ENCODE measurements at regions not wholly inside any gene's neighbourhood (a gene's known extent, or its start where the extent isn't known, plus 50 kb on each side); places are given as distances from the start of the nearest gene placed in this dataset.

- TF ChIP-seq CHD7 (IDR thresholded peaks at IDR 0.05; ENCODE audit: low read depth, low read length), result no peak
- TF ChIP-seq RNF2 (IDR thresholded peaks at IDR 0.05), result no peak
- TF ChIP-seq ZFX (CRISPR knock-in tag; IDR thresholded peaks at IDR 0.05), result peak; percentile 76
- no peak for TF ChIP-seq ZNF41 (CRISPR knock-in tag; conservative IDR thresholded peaks at IDR 0.05)
- TF ChIP-seq MTA1 (IDR thresholded peaks at IDR 0.05; ENCODE audit: borderline replicate concordance), result no peak
- TF ChIP-seq POLR2AphosphoS5 (IDR thresholded peaks at IDR 0.05; ENCODE audit: control insufficient read depth, insufficient read depth, low read depth, low read length), result no peak
- no peak for TF ChIP-seq NFYB (IDR thresholded peaks at IDR 0.05; ENCODE audit: extremely low read depth, insufficient read length)
- TF ChIP-seq YY1 (IDR thresholded peaks at IDR 0.05; ENCODE audit: borderline replicate concordance in 1 of 3, control insufficient read depth in 1 of 3, extremely low read depth in 1 of 3, insufficient read depth in 3 of 3, insufficient read length in 1 of 3, insufficient replicate concordance in 2 of 3, low read depth in 1 of 3, low read length in 2 of 3), result no peak
- TF ChIP-seq SNRNP70 (optimal IDR thresholded peaks at IDR 0.05; ENCODE audit: low read depth, low read length), result no peak
- TF ChIP-seq TBP (optimal IDR thresholded peaks at IDR 0.05; ENCODE audit: low read depth, low read length), result no peak
- TF ChIP-seq NELFE (IDR thresholded peaks at IDR 0.05; ENCODE audit: insufficient read depth, insufficient read length), result no peak
- TF ChIP-seq NFRKB (IDR thresholded peaks at IDR 0.05; ENCODE audit: low read depth), result no peak
- no peak for TF ChIP-seq TRIM24 (IDR thresholded peaks at IDR 0.05)
- no peak for TF ChIP-seq NFIC (IDR thresholded peaks at IDR 0.05)
- peak; percentile 30 for TF ChIP-seq POLR2B (IDR thresholded peaks at IDR 0.05; ENCODE audit: low read depth, partially characterized antibody)
- no peak for TF ChIP-seq RAD51 (IDR thresholded peaks at IDR 0.05; ENCODE audit: borderline replicate concordance, low read depth)
- TF ChIP-seq SMARCE1 (IDR thresholded peaks at IDR 0.05), result 0 out of 2 replicates have a peak, but pooled peaks have one; percentile 26
- no peak for TF ChIP-seq XRCC3 (IDR thresholded peaks at IDR 0.05)
- TF ChIP-seq MAFK (IDR thresholded peaks at IDR 0.05; ENCODE audit: low read length), result no peak
These were observed 130.5 kb downstream of the CEBPB start (continued) for GRCh38 chr20:50320901-50321796.

Data from K562 (cell line).